Breast epithelium (tissue), 4 donors: ENCODE measurements at regions not wholly inside any gene's neighbourhood (a gene's known extent, or its start where the extent isn't known, plus 50 kb on each side); places are given as distances from the start of the nearest gene placed in this dataset.
A peak's percentile ranks its signal among the peaks of the same experiment; 100 is the strongest.

Experiments used
- DNase-seq, 2 donors: peaks; one replicate each; pipeline ENCODE4 v3.0.0-alpha.2; 2019; ENCODE audit warnings: low spot score in 2 of 2
- H3K27ac ChIP-seq, 2 donors: fragments of 200-600 bp; sonication (generic) in 1 of 2; one replicate each; pipeline ENCODE4 v1.5.1; 2016 to 2019; ENCODE audit warnings: mild to moderate bottlenecking in 1 of 2
- H3K27me3 ChIP-seq, 2 donors: fragments of 200-600 bp; sonication (generic) in 1 of 2; one replicate each; pipeline versions ENCODE4 v1.5.1 to v1.6.0; 2017 to 2019; ENCODE audit warnings: control low read depth in 1 of 2, mild to moderate bottlenecking in 1 of 2
- H3K36me3 ChIP-seq: fragments of 200-600 bp; one replicate; pipeline ENCODE4 v1.5.1; 2019
- H3K4me1 ChIP-seq, 2 donors: fragments of 200-600 bp; sonication (generic); one replicate each; pipeline ENCODE4 v1.5.1; 2016 to 2019; ENCODE audit warnings: control low read depth in 1 of 2
- H3K4me3 ChIP-seq, 3 donors: fragments of 200-600 bp; sonication (generic); 1 replicate in 2 of 3; 2 replicates in 1 of 3; pipeline ENCODE4 v1.5.1; 2016 to 2019; ENCODE audit warnings: mild to moderate bottlenecking in 3 of 3, moderate library complexity in 2 of 3
- H3K9me3 ChIP-seq, 2 donors: fragments of 200-600 bp; sonication (generic) in 1 of 2; one replicate each; pipeline ENCODE4 v1.5.1; 2016 to 2019; ENCODE audit warnings: control low read depth in 1 of 2
- CTCF ChIP-seq, 3 donors: fragments of 450-650 bp; IDR thresholded peaks; one replicate each; pipeline ENCODE4 v1.5.1; 2016 to 2017; ENCODE audit warnings: antibody characterized with exemption in 3 of 3, mild to moderate bottlenecking in 3 of 3, moderate library complexity in 3 of 3
- POLR2A ChIP-seq: fragments of 450-650 bp; IDR thresholded peaks from one replicate; pipeline ENCODE4 v1.6.1; 2016; ENCODE audit warnings: antibody characterized with exemption, mild to moderate bottlenecking, moderate library complexity
- POLR2AphosphoS5 ChIP-seq, 3 donors: sonication (generic); formaldehyde crosslinking; IDR thresholded peaks; one replicate each; pipeline ENCODE4 v1.6.1; 2017; ENCODE audit warnings: antibody characterized with exemption in 3 of 3
- intact Hi-C: fragments of 100-400 bp; cut with DNase I; formaldehyde crosslinking; loops from one replicate; pipeline ENCODE4 v1.15.1; 2023; ENCODE audit warnings: low total_unique reads

GRCh38 chr21:17903029-17903806 is 84.1 kb upstream of the C21orf91 start:
- DNase-seq: no peak

GRCh38 chr21:17901458-17902079 is 82.4 kb upstream of the C21orf91 start:
- TF ChIP-seq POLR2A (no peak), CTCF (IDR thresholded peaks at IDR 0.05) (no peak), POLR2AphosphoS5 (IDR thresholded peaks at IDR 0.05) (no peak)
- intact Hi-C loops: no loop called here
- Histone ChIP-seq H3K27ac (peak overlapping the region; percentile 40 to 68), H3K9me3 (peaks cover 0 to 3% of the 10 kb centered on the region in 2 donors), H3K4me1 (no peaks in the 10 kb centered on the region), H3K36me3 (no peaks in the 10 kb centered on the region), H3K27me3 (no peaks in the 10 kb centered on the region), H3K4me3 (no peak overlapping the region)
- no peak for DNase-seq

More at GRCh38 chr21:17903029-17903806, 84.1 kb upstream of the C21orf91 start:
- no peak overlapping the region for H3K4me3 ChIP-seq
- TF ChIP-seq CTCF (IDR thresholded peaks at IDR 0.05): peak; percentile 6 to 29 (median 14)
- TF ChIP-seq POLR2AphosphoS5 (IDR thresholded peaks at IDR 0.05): no peak
- no peaks in the 10 kb centered on the region for H3K36me3 ChIP-seq
- no peaks in the 10 kb centered on the region for H3K4me1 ChIP-seq
- no peak overlapping the region for H3K27ac ChIP-seq
- H3K27me3 ChIP-seq: no peaks in the 10 kb centered on the region
- H3K9me3 ChIP-seq: peaks cover 0 to 3% of the 10 kb centered on the region in 2 donors
- intact Hi-C loops: no loop called here

GRCh38 chr21:17900990-17901385 is 81.8 kb upstream of the C21orf91 start:
- Histone ChIP-seq H3K4me1 (no peaks in the 10 kb centered on the region), H3K36me3 (no peaks in the 10 kb centered on the region), H3K4me3 (no peak overlapping the region), H3K27ac (peak overlapping the region; percentile 40 to 68), H3K9me3 (peaks cover 0 to 3% of the 10 kb centered on the region in 2 donors), H3K27me3 (no peaks in the 10 kb centered on the region)
- no peak for TF ChIP-seq POLR2A
- TF ChIP-seq POLR2AphosphoS5 (IDR thresholded peaks at IDR 0.05): no peak
- no peak for TF ChIP-seq CTCF (IDR thresholded peaks at IDR 0.05)
- DNase-seq: no peak
- intact Hi-C loops: no loop called here

GRCh38 chr21:17900281-17900989 is 81.3 kb upstream of the C21orf91 start:
- peak overlapping the region in 1 of 2 donors; percentile 68 for H3K27ac ChIP-seq
- H3K4me3 ChIP-seq: no peak overlapping the region
- no peaks in the 10 kb centered on the region for H3K27me3 ChIP-seq
- intact Hi-C loops: no loop called here
- TF ChIP-seq POLR2A (no peak), POLR2AphosphoS5 (IDR thresholded peaks at IDR 0.05) (no peak)
- H3K9me3 ChIP-seq: peaks cover 0 to 3% of the 10 kb centered on the region in 2 donors
- DNase-seq: no peak
- H3K36me3 ChIP-seq: no peaks in the 10 kb centered on the region
- no peaks in the 10 kb centered on the region for H3K4me1 ChIP-seq

GRCh38 chr21:17889171-17889570 is 70.0 kb upstream of the C21orf91 start:
- no peaks in the 10 kb centered on the region for H3K36me3 ChIP-seq
- DNase-seq: no peak
- TF ChIP-seq POLR2AphosphoS5 (IDR thresholded peaks at IDR 0.05): no peak
- TF ChIP-seq POLR2A: no peak
- TF ChIP-seq CTCF (IDR thresholded peaks at IDR 0.05): no peak
- H3K27ac ChIP-seq: no peak overlapping the region
- no peak overlapping the region for H3K4me3 ChIP-seq
- no peaks in the 10 kb centered on the region for H3K27me3 ChIP-seq
- intact Hi-C loops: no loop called here
- no peaks in the 10 kb centered on the region for H3K9me3 ChIP-seq
- no peaks in the 10 kb centered on the region for H3K4me1 ChIP-seq
